ENCODE measurements at regions not wholly inside any gene's neighbourhood (a gene's known extent, or its start where the extent isn't known, plus 50 kb on each side); places are given as distances from the start of the nearest gene placed in this dataset.

- TF ChIP-seq CTCF (IDR thresholded peaks at IDR 0.05) (no peak), POLR2A (IDR thresholded peaks at IDR 0.05) (no peak)
These were observed 438.5 kb upstream of the CITED2 start for GRCh38 chr6:139812939-139813338.
